Memory B cell (primary cell): ENCODE measurements at regions not wholly inside any gene's neighbourhood (a gene's known extent, or its start where the extent isn't known, plus 50 kb on each side); places are given as distances from the start of the nearest gene placed in this dataset.
"Not testable (repeated sequence)": the region's sequence is repeated elsewhere in the genome, so short reads cannot be mapped to it uniquely, and the experiment has no call there.

Source experiments
- ATAC-seq: fragments of 150-1000 bp; cut with Tn5 transposase; 2 replicates; pipeline ENCODE4 v1.10.0; 2021; ENCODE audit warnings: low read depth, mild to moderate bottlenecking, moderate library complexity
- DNase-seq, 2 donors: peaks; one replicate each; pipeline ENCODE4 v3.0.0; 2022; ENCODE audit warnings: low spot score in 2 of 2
- H3K27ac Mint-ChIP-seq: one replicate; pipeline ENCODE4 v1.8.0; 2022; ENCODE audit warnings: mild to moderate bottlenecking, moderate library complexity, mixed read lengths
- H3K27me3 Mint-ChIP-seq: one replicate; pipeline ENCODE4 v1.8.0; 2022; ENCODE audit warnings: mixed read lengths
- H3K36me3 Mint-ChIP-seq: one replicate; pipeline ENCODE4 v1.8.0; 2022; ENCODE audit warnings: mild to moderate bottlenecking, mixed read lengths
- H3K4me1 Mint-ChIP-seq: one replicate; pipeline ENCODE4 v1.8.0; 2022; ENCODE audit warnings: mixed read lengths
- H3K4me3 Mint-ChIP-seq: one replicate; pipeline ENCODE4 v1.8.0; 2022; ENCODE audit warnings: mild to moderate bottlenecking, moderate library complexity, mixed read lengths
- H3K9me3 Mint-ChIP-seq: one replicate; pipeline ENCODE4 v1.8.0; 2022; ENCODE audit warnings: mixed read lengths

GRCh38 chr20:29309481-29309880 is 1948.0 kb upstream of the DEFB115 start:
- not testable (repeated sequence) for H3K36me3 Mint-ChIP-seq, H3K27ac Mint-ChIP-seq, H3K4me3 Mint-ChIP-seq, ATAC-seq, DNase-seq
- H3K4me1 Mint-ChIP-seq: peaks cover 16% of the 10 kb centered on the region
- H3K9me3 Mint-ChIP-seq: peaks cover 30% of the 10 kb centered on the region
- peaks cover 20% of the 10 kb centered on the region for H3K27me3 Mint-ChIP-seq

- Mint-ChIP-seq H3K4me1 (peaks cover 11% of the 10 kb centered on the region), H3K9me3 (peaks cover 18% of the 10 kb centered on the region)
- H3K36me3 Mint-ChIP-seq, H3K27me3 Mint-ChIP-seq, ATAC-seq, DNase-seq, H3K27ac Mint-ChIP-seq, H3K4me3 Mint-ChIP-seq: not testable (repeated sequence)
Measured at GRCh38 chr20:29311046-29311445, 1946.4 kb upstream of the DEFB115 start.

- not testable (repeated sequence) for H3K4me3 Mint-ChIP-seq
- Mint-ChIP-seq H3K4me1 (peaks cover 11% of the 10 kb centered on the region), H3K9me3 (peaks cover 17% of the 10 kb centered on the region)
Measured at GRCh38 chr20:29312679-29313078, 1944.8 kb upstream of the DEFB115 start.

GRCh38 chr20:29313481-29313880 is 1944.0 kb upstream of the DEFB115 start:
- peaks cover 6% of the 10 kb centered on the region for H3K27me3 Mint-ChIP-seq
- H3K36me3 Mint-ChIP-seq: no peaks in the 10 kb centered on the region
- DNase-seq: no peak
- peaks cover 5% of the 10 kb centered on the region for H3K4me1 Mint-ChIP-seq
- H3K4me3 Mint-ChIP-seq: no peak overlapping the region
- no peak for ATAC-seq
- H3K9me3 Mint-ChIP-seq: peaks cover 11% of the 10 kb centered on the region
- H3K27ac Mint-ChIP-seq: no peak overlapping the region

More at GRCh38 chr20:29312679-29313078, 1944.8 kb upstream of the DEFB115 start:
- not testable (repeated sequence) for H3K36me3 Mint-ChIP-seq, H3K27me3 Mint-ChIP-seq, ATAC-seq, DNase-seq, H3K27ac Mint-ChIP-seq

- Mint-ChIP-seq H3K4me3 (no peak overlapping the region), H3K36me3 (no peaks in the 10 kb centered on the region), H3K27me3 (no peaks in the 10 kb centered on the region), H3K9me3 (peaks cover 5% of the 10 kb centered on the region), H3K4me1 (no peaks in the 10 kb centered on the region), H3K27ac (no peak overlapping the region)
- ATAC-seq: no peak
- no peak for DNase-seq
Measured at GRCh38 chr20:29314294-29314693, 1943.2 kb upstream of the DEFB115 start.

GRCh38 chr20:29318871-29319461 is 1938.5 kb upstream of the DEFB115 start:
- H3K4me3 Mint-ChIP-seq: no peak overlapping the region
- no peaks in the 10 kb centered on the region for H3K27me3 Mint-ChIP-seq
- no peak overlapping the region for H3K27ac Mint-ChIP-seq
- no peaks in the 10 kb centered on the region for H3K36me3 Mint-ChIP-seq
- ATAC-seq (no peak), DNase-seq (no peak)
- H3K9me3 Mint-ChIP-seq: peaks cover 2% of the 10 kb centered on the region
- no peaks in the 10 kb centered on the region for H3K4me1 Mint-ChIP-seq

- Mint-ChIP-seq H3K27me3 (no peaks in the 10 kb centered on the region), H3K4me3 (no peak overlapping the region)
- ATAC-seq: no peak
Measured at GRCh38 chr20:29319725-29320124, 1937.7 kb upstream of the DEFB115 start.

GRCh38 chr20:29320216-29320949 is 1937.1 kb upstream of the DEFB115 start:
- not testable (repeated sequence) for H3K27me3 Mint-ChIP-seq, H3K4me3 Mint-ChIP-seq, H3K4me1 Mint-ChIP-seq, H3K27ac Mint-ChIP-seq, DNase-seq, H3K36me3 Mint-ChIP-seq, H3K9me3 Mint-ChIP-seq, ATAC-seq

More at GRCh38 chr20:29319725-29320124, 1937.7 kb upstream of the DEFB115 start:
- peaks cover 2% of the 10 kb centered on the region for H3K9me3 Mint-ChIP-seq
- H3K4me1 Mint-ChIP-seq: no peaks in the 10 kb centered on the region
- H3K36me3 Mint-ChIP-seq: no peaks in the 10 kb centered on the region
- no peak overlapping the region for H3K27ac Mint-ChIP-seq
- DNase-seq: no peak

- H3K4me3 Mint-ChIP-seq, H3K9me3 Mint-ChIP-seq, H3K4me1 Mint-ChIP-seq, ATAC-seq, H3K36me3 Mint-ChIP-seq, H3K27ac Mint-ChIP-seq, DNase-seq, H3K27me3 Mint-ChIP-seq: not testable (repeated sequence)
Measured at GRCh38 chr20:29323631-29324515, 1933.6 kb upstream of the DEFB115 start.

GRCh38 chr20:29324516-29325303 is 1932.8 kb upstream of the DEFB115 start:
- H3K27ac Mint-ChIP-seq, H3K9me3 Mint-ChIP-seq, H3K27me3 Mint-ChIP-seq, H3K36me3 Mint-ChIP-seq, DNase-seq, H3K4me1 Mint-ChIP-seq, H3K4me3 Mint-ChIP-seq, ATAC-seq: not testable (repeated sequence)

GRCh38 chr20:29325304-29325640 is 1932.2 kb upstream of the DEFB115 start:
- Mint-ChIP-seq H3K27ac (no peak overlapping the region), H3K27me3 (peaks cover 8% of the 10 kb centered on the region), H3K36me3 (no peaks in the 10 kb centered on the region), H3K4me3 (no peak overlapping the region), H3K9me3 (peaks cover 4% of the 10 kb centered on the region), H3K4me1 (peaks cover 4% of the 10 kb centered on the region)
- ATAC-seq: no peak
- no peak for DNase-seq

- not testable (repeated sequence) for H3K4me1 Mint-ChIP-seq, H3K9me3 Mint-ChIP-seq, H3K36me3 Mint-ChIP-seq, DNase-seq, H3K4me3 Mint-ChIP-seq, H3K27me3 Mint-ChIP-seq, ATAC-seq, H3K27ac Mint-ChIP-seq
Measured at GRCh38 chr20:29325781-29326180, 1931.7 kb upstream of the DEFB115 start.

GRCh38 chr20:29326376-29327070 is 1930.9 kb upstream of the DEFB115 start:
- Mint-ChIP-seq H3K4me1 (peaks cover 4% of the 10 kb centered on the region), H3K27ac (no peak overlapping the region), H3K9me3 (peaks cover 6% of the 10 kb centered on the region), H3K27me3 (peaks cover 8% of the 10 kb centered on the region), H3K36me3 (no peaks in the 10 kb centered on the region), H3K4me3 (peak overlapping the region; percentile 4)
- ATAC-seq: no peak
- no peak for DNase-seq
